Nephron progenitor cell (in vitro differentiated cells): ENCODE measurements at regions not wholly inside any gene's neighbourhood (a gene's known extent, or its start where the extent isn't known, plus 50 kb on each side); places are given as distances from the start of the nearest gene placed in this dataset.

ENCODE experiments used
- DNase-seq: peaks from one replicate; pipeline ENCODE4 v3.0.0; 2021
- H3K27ac Mint-ChIP-seq: 2 replicates; pipeline ENCODE4 v1.8.0; 2021; ENCODE audit warnings: mild to moderate bottlenecking, moderate library complexity, mixed read lengths
- H3K27me3 Mint-ChIP-seq: 2 replicates; pipeline ENCODE4 v1.8.0; 2021; ENCODE audit warnings: mild to moderate bottlenecking, low read depth, mixed read lengths; ENCODE audit not compliant: poor library complexity
- H3K36me3 Mint-ChIP-seq: 2 replicates; pipeline ENCODE4 v1.8.0; 2021; ENCODE audit warnings: low read depth, mixed read lengths
- H3K4me1 Mint-ChIP-seq: 2 replicates; pipeline ENCODE4 v1.8.0; 2021; ENCODE audit warnings: mixed read lengths
- H3K4me3 Mint-ChIP-seq: 2 replicates; pipeline ENCODE4 v1.8.0; 2021; ENCODE audit warnings: mild to moderate bottlenecking, moderate library complexity, mixed read lengths
- H3K9me3 Mint-ChIP-seq: 2 replicates; pipeline ENCODE4 v1.8.0; 2021; ENCODE audit warnings: mild to moderate bottlenecking, moderate library complexity, mixed read lengths
- TF ChIP-seq, protein P1 (sequence below): fragments of 200-600 bp; sonication (generic); IDR thresholded peaks from 2 replicates; pipeline ENCODE4 v1.5.0; 2021; ENCODE audit warnings: antibody characterized with exemption

DNA sequence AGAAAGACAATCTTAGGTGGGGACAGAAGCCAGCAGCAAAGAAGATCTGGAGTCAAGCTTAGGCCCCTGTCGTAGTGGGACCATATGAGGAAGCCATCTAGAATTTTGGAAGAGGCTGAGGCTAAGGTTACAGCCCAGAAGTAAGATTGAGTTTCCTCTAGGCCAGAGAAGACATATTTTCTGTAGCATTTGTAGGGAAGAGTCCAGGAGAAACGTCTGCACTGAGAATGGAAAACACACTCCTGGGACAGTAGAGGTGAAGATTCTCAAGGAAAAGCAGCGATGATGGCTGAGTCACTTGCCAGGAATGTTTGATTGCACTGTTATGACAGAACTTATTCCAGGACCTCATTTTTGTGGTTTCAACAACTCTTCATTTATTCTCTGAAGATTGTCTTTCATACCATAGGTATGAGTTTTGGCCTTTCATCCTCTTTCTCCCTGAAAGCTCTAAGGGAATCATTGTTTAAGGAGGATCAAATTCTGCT lies 107.2 kb downstream of the GTPBP8 start:
- Mint-ChIP-seq H3K27ac (peak overlapping the region; percentile 88), H3K4me1 (peaks cover 51% of the 10 kb centered on the region)

DNA sequence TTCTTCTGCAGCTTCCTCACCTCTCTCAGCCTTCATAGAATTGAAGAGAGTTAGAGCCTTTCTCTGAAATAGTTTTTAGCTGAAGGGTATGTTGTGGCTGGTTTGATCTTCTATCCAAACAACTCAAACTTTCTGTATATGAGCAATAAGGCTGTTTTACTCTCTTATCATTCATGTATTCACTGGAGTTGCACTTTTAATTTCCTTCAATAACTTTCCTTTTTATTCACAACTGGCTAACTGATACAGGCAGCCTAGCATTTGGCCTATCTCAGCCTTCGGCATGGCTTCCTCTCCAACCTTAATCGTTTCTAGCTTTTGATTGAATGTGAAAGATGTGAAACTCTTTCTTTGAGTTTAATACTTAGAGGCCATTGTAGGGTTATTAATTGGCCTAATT lies 109.3 kb downstream of the GTPBP8 start:
- DNase-seq: no peak
- no peak overlapping the region for H3K4me3 Mint-ChIP-seq
- H3K27ac Mint-ChIP-seq: no peak overlapping the region
- no peaks in the 10 kb centered on the region for H3K27me3 Mint-ChIP-seq
- TF ChIP-seq, protein P1, sequence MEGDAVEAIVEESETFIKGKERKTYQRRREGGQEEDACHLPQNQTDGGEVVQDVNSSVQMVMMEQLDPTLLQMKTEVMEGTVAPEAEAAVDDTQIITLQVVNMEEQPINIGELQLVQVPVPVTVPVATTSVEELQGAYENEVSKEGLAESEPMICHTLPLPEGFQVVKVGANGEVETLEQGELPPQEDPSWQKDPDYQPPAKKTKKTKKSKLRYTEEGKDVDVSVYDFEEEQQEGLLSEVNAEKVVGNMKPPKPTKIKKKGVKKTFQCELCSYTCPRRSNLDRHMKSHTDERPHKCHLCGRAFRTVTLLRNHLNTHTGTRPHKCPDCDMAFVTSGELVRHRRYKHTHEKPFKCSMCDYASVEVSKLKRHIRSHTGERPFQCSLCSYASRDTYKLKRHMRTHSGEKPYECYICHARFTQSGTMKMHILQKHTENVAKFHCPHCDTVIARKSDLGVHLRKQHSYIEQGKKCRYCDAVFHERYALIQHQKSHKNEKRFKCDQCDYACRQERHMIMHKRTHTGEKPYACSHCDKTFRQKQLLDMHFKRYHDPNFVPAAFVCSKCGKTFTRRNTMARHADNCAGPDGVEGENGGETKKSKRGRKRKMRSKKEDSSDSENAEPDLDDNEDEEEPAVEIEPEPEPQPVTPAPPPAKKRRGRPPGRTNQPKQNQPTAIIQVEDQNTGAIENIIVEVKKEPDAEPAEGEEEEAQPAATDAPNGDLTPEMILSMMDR: no peak
- H3K36me3 Mint-ChIP-seq: peaks cover 34% of the 10 kb centered on the region
- H3K9me3 Mint-ChIP-seq: peaks cover 25% of the 10 kb centered on the region
- peaks cover 54% of the 10 kb centered on the region for H3K4me1 Mint-ChIP-seq

More for the DNA sequence above, 107.2 kb downstream of the GTPBP8 start:
- H3K9me3 Mint-ChIP-seq: peaks cover 25% of the 10 kb centered on the region
- H3K4me3 Mint-ChIP-seq: no peak overlapping the region
- H3K36me3 Mint-ChIP-seq: peaks cover 34% of the 10 kb centered on the region
- H3K27me3 Mint-ChIP-seq: no peaks in the 10 kb centered on the region
- TF ChIP-seq, protein P1: no peak
- DNase-seq: no peak

DNA sequence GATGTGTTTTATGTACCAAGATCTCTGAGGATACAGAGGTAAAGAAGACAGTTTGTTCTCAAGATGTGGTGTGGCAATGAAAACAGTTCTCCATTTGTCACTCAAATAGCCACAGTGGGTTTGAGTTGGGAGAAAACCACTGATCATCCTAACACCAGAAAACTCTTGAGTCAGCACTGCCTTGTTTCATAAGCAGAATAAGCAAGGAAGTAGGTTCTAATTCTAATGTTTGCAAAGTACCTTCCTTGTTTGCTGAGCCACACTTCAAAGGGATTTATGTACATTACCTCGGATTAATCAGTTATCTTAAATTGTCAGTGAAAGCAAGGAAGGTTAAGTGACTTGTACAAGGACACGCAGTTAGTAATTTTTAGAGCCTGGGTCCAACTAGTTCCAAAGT lies 107.8 kb upstream of the BOC start:
- H3K27me3 Mint-ChIP-seq: no peaks in the 10 kb centered on the region
- no peak for DNase-seq
- H3K36me3 Mint-ChIP-seq: peaks cover 34% of the 10 kb centered on the region
- no peak overlapping the region for H3K27ac Mint-ChIP-seq
- peaks cover 25% of the 10 kb centered on the region for H3K9me3 Mint-ChIP-seq
- peaks cover 59% of the 10 kb centered on the region for H3K4me1 Mint-ChIP-seq
- peak overlapping the region; percentile 28 for H3K4me3 Mint-ChIP-seq
- TF ChIP-seq, protein P1: no peak

DNA sequence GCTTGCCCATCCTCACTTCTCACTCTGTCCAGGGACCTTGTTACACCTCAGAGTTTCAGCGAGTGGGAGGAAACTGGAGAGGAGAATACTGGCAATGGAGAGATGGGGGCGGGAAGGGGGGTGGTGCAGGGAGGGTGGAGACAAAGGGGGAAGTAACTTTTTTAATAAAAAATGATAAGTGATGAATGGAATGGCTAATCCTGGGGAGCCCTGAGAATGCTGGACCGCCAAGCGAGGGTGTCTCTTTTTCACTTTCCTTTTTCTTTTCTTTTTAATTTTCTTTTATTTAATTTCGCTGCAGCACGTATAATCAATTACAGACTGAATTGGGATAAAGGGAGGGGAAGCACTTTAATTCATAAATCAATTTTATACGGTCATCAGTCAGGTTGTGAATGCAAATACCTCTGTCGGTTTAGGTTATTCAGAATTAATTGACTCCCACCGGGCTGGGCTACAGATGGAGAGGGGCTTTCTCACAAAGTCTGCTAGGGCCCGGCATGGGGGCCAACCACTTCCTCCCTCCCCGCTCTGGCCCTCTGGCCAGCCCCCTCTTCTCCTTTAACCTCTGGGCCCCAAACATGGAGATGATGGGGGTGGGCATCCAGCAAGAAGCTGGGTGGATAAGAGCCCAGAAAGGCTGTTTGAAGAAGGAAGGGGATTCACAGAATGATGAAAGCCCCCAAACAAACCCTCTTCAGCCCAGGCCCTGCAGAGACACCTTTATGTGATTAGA lies 106.8 kb upstream of the BOC start:
- H3K27me3 Mint-ChIP-seq: no peaks in the 10 kb centered on the region
- H3K27ac Mint-ChIP-seq: peak overlapping the region; percentile 94

DNA sequence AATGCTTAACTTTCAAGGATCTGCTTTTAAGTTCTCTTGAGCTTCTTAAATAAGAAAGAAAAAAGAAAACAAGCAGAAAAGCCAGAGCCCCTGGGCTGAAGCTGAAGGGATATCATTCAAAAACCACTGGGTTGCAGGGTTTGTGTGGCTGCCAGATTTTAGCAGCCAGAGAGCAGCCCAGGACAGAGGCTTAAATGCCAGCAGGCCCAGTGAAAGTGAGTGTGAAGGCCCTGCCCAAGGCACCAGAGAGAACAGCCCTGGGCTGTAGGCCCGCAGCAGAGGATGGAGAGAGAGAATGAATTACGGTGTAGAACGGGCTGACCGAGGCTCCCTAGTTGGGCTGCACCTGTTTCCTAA lies 106.3 kb upstream of the BOC start:
- Mint-ChIP-seq H3K27ac (peak overlapping the region; percentile 94), H3K4me1 (peaks cover 73% of the 10 kb centered on the region), H3K9me3 (peaks cover 14% of the 10 kb centered on the region), H3K4me3 (no peak overlapping the region), H3K36me3 (peaks cover 21% of the 10 kb centered on the region), H3K27me3 (no peaks in the 10 kb centered on the region)
- TF ChIP-seq, protein P1: no peak
- DNase-seq: no peak

More for the DNA sequence above, 106.8 kb upstream of the BOC start:
- Mint-ChIP-seq H3K36me3 (peaks cover 26% of the 10 kb centered on the region), H3K4me1 (peaks cover 68% of the 10 kb centered on the region), H3K4me3 (peak overlapping the region; percentile 23), H3K9me3 (peaks cover 18% of the 10 kb centered on the region)
- DNase-seq: peak; percentile 22
- TF ChIP-seq, protein P1: no peak
